Activated CD8-positive, alpha-beta memory T cell treated with anti-CD3 and anti-CD28 coated beads, Interleukin-2, amount 10 ng/mL, durations not matched to agents 7 days and 5 days (primary cell): ENCODE measurements at regions not wholly inside any gene's neighbourhood (a gene's known extent, or its start where the extent isn't known, plus 50 kb on each side); places are given as distances from the start of the nearest gene placed in this dataset.

Source experiments
- ATAC-seq: fragments of 150-1000 bp; cut with Tn5 transposase; one replicate; pipeline ENCODE4 v1.10.0; 2021; ENCODE audit warnings: moderate library complexity
- CTCF ChIA-PET: fragments of 350-600 bp; sonication (Branson Sonifier 250); formaldehyde crosslinking; loops from one replicate; lab custom pipeline; 2021; ENCODE audit warnings: antibody characterized with exemption; lab: Charles Lee
- DNase-seq: peaks from one replicate; pipeline ENCODE4 v3.0.0-alpha.2; 2020
- H3K27ac Mint-ChIP-seq: one replicate; pipeline ENCODE4 v1.8.0; 2021; ENCODE audit warnings: mild to moderate bottlenecking, mixed read lengths
- H3K27me3 Mint-ChIP-seq: one replicate; pipeline ENCODE4 v1.8.0; 2021; ENCODE audit warnings: mixed read lengths
- H3K36me3 Mint-ChIP-seq: one replicate; pipeline ENCODE4 v1.8.0; 2021; ENCODE audit warnings: mild to moderate bottlenecking, mixed read lengths
- H3K4me1 Mint-ChIP-seq: one replicate; pipeline ENCODE4 v1.8.0; 2021; ENCODE audit warnings: mixed read lengths
- H3K4me3 Mint-ChIP-seq: one replicate; pipeline ENCODE4 v1.8.0; 2021; ENCODE audit warnings: mild to moderate bottlenecking, moderate library complexity, mixed read lengths
- H3K9me3 Mint-ChIP-seq: one replicate; pipeline ENCODE4 v1.8.0; 2022; ENCODE audit warnings: low read depth, mixed read lengths

- Mint-ChIP-seq H3K36me3 (no peaks in the 10 kb centered on the region), H3K4me3 (no peak overlapping the region), H3K27ac (no peak overlapping the region), H3K4me1 (no peaks in the 10 kb centered on the region), H3K27me3 (peaks cover 11% of the 10 kb centered on the region), H3K9me3 (no peaks in the 10 kb centered on the region)
- DNase-seq (no peak), ATAC-seq (no peak)
- CTCF ChIA-PET: no interaction called here
These were observed 125.9 kb upstream of the NDUFV2 start for GRCh38 chr18:8976606-8977005.

- H3K4me1 Mint-ChIP-seq: no peaks in the 10 kb centered on the region
- H3K27ac Mint-ChIP-seq: no peak overlapping the region
- CTCF ChIA-PET: interaction anchor here (1.2 kb wide), 1 partner anchor 281 kb away, joined by 3 read pairs; no protein-coding TSS in a partner anchor
- DNase-seq: no peak
- no peak for ATAC-seq
- no peaks in the 10 kb centered on the region for H3K9me3 Mint-ChIP-seq
- no peak overlapping the region for H3K4me3 Mint-ChIP-seq
- peaks cover 11% of the 10 kb centered on the region for H3K27me3 Mint-ChIP-seq
- no peaks in the 10 kb centered on the region for H3K36me3 Mint-ChIP-seq
These were observed 125.3 kb upstream of the NDUFV2 start for GRCh38 chr18:8977166-8977565.

- DNase-seq (no peak), ATAC-seq (no peak)
- no peak overlapping the region for H3K27ac Mint-ChIP-seq
- peaks cover 11% of the 10 kb centered on the region for H3K27me3 Mint-ChIP-seq
- H3K4me1 Mint-ChIP-seq: no peaks in the 10 kb centered on the region
- H3K9me3 Mint-ChIP-seq: no peaks in the 10 kb centered on the region
- no peak overlapping the region for H3K4me3 Mint-ChIP-seq
- CTCF ChIA-PET: interaction anchor here (1.2 to 1.3 kb wide), 2 partner anchors 10 to 282 kb away, joined by 3 to 6 read pairs; no protein-coding TSS in a partner anchor
- no peaks in the 10 kb centered on the region for H3K36me3 Mint-ChIP-seq
These were observed 124.8 kb upstream of the NDUFV2 start for GRCh38 chr18:8977701-8978100.

- CTCF ChIA-PET: interaction anchor here (1.1 to 1.3 kb wide), 2 partner anchors 9 to 282 kb away, joined by 3 to 6 read pairs; no protein-coding TSS in a partner anchor
- no peak for ATAC-seq
- Mint-ChIP-seq H3K9me3 (no peaks in the 10 kb centered on the region), H3K36me3 (no peaks in the 10 kb centered on the region), H3K27me3 (peaks cover 5% of the 10 kb centered on the region), H3K4me3 (no peak overlapping the region), H3K27ac (no peak overlapping the region), H3K4me1 (no peaks in the 10 kb centered on the region)
- DNase-seq: no peak
These were observed 124.1 kb upstream of the NDUFV2 start for GRCh38 chr18:8978394-8978793.

GRCh38 chr18:8979258-8979988, 123.1 kb upstream of the NDUFV2 start:
- Mint-ChIP-seq H3K4me3 (no peak overlapping the region), H3K27ac (no peak overlapping the region), H3K27me3 (peaks cover 7% of the 10 kb centered on the region), H3K4me1 (no peaks in the 10 kb centered on the region), H3K36me3 (no peaks in the 10 kb centered on the region), H3K9me3 (no peaks in the 10 kb centered on the region)
- ATAC-seq (no peak), DNase-seq (no peak)
- CTCF ChIA-PET: interaction anchor here (1.1 to 1.3 kb wide), 2 partner anchors 8 to 283 kb away, joined by 3 to 6 read pairs; no protein-coding TSS in a partner anchor

GRCh38 chr18:8980496-8980895, 122.0 kb upstream of the NDUFV2 start:
- H3K27ac Mint-ChIP-seq: no peak overlapping the region
- CTCF ChIA-PET: no interaction called here
- ATAC-seq (no peak), DNase-seq (no peak)
- H3K27me3 Mint-ChIP-seq: peaks cover 8% of the 10 kb centered on the region
- H3K4me1 Mint-ChIP-seq: no peaks in the 10 kb centered on the region
- H3K36me3 Mint-ChIP-seq: no peaks in the 10 kb centered on the region
- H3K4me3 Mint-ChIP-seq: no peak overlapping the region
- H3K9me3 Mint-ChIP-seq: no peaks in the 10 kb centered on the region

- Mint-ChIP-seq H3K4me1 (no peaks in the 10 kb centered on the region), H3K4me3 (no peak overlapping the region), H3K27me3 (peaks cover 8% of the 10 kb centered on the region), H3K9me3 (no peaks in the 10 kb centered on the region), H3K27ac (no peak overlapping the region), H3K36me3 (no peaks in the 10 kb centered on the region)
- DNase-seq (no peak), ATAC-seq (no peak)
- CTCF ChIA-PET: no interaction called here
These were observed 121.6 kb upstream of the NDUFV2 start for GRCh38 chr18:8980918-8981317.

GRCh38 chr18:8982416-8983183, 119.9 kb upstream of the NDUFV2 start:
- no peak for ATAC-seq
- Mint-ChIP-seq H3K9me3 (no peaks in the 10 kb centered on the region), H3K27me3 (peaks cover 8% of the 10 kb centered on the region), H3K4me3 (no peak overlapping the region), H3K4me1 (peaks cover 6% of the 10 kb centered on the region), H3K27ac (no peak overlapping the region), H3K36me3 (no peaks in the 10 kb centered on the region)
- no peak for DNase-seq
- CTCF ChIA-PET: interaction anchor here (0.6 to 3.0 kb wide), 4 partner anchors 24 to 329 kb away, joined by 3 to 14 read pairs (median 4); no protein-coding TSS in a partner anchor

GRCh38 chr18:8983195-8983594, 119.3 kb upstream of the NDUFV2 start:
- CTCF ChIA-PET: interaction anchor here (0.6 to 3.0 kb wide), 4 partner anchors 24 to 329 kb away, joined by 3 to 14 read pairs (median 4); no protein-coding TSS in a partner anchor
- Mint-ChIP-seq H3K27me3 (peaks cover 7% of the 10 kb centered on the region), H3K9me3 (no peaks in the 10 kb centered on the region), H3K4me3 (no peak overlapping the region), H3K4me1 (peaks cover 10% of the 10 kb centered on the region), H3K36me3 (no peaks in the 10 kb centered on the region), H3K27ac (no peak overlapping the region)
- no peak for ATAC-seq
- DNase-seq: no peak

GRCh38 chr18:8984131-8984721, 118.3 kb upstream of the NDUFV2 start:
- CTCF ChIA-PET: interaction anchor here (3.0 kb wide), 1 partner anchor 288 kb away, joined by 14 read pairs; no protein-coding TSS in a partner anchor
- Mint-ChIP-seq H3K4me1 (peaks cover 12% of the 10 kb centered on the region), H3K27ac (no peak overlapping the region), H3K27me3 (peaks cover 5% of the 10 kb centered on the region), H3K36me3 (no peaks in the 10 kb centered on the region), H3K4me3 (no peak overlapping the region), H3K9me3 (no peaks in the 10 kb centered on the region)
- no peak for DNase-seq
- ATAC-seq: no peak

- Mint-ChIP-seq H3K4me1 (peaks cover 12% of the 10 kb centered on the region), H3K4me3 (no peak overlapping the region), H3K9me3 (no peaks in the 10 kb centered on the region), H3K27ac (no peak overlapping the region), H3K27me3 (peaks cover 16% of the 10 kb centered on the region), H3K36me3 (no peaks in the 10 kb centered on the region)
- ATAC-seq (no peak), DNase-seq (no peak)
- CTCF ChIA-PET: interaction anchor here (1.0 to 4.5 kb wide), 14 partner anchors 9 to 509 kb away, joined by 3 to 39 read pairs (median 8); no protein-coding TSS in a partner anchor
These were observed 115.3 kb upstream of the NDUFV2 start for GRCh38 chr18:8987241-8987640.

GRCh38 chr18:8988260-8988871, 114.1 kb upstream of the NDUFV2 start:
- ATAC-seq: peak; percentile 82

More at GRCh38 chr18:8988260-8988871, 114.1 kb upstream of the NDUFV2 start:
- CTCF ChIA-PET: interaction anchor here (0.9 to 4.5 kb wide), 18 partner anchors 9 to 510 kb away, joined by 3 to 39 read pairs (median 5); no protein-coding TSS in a partner anchor
- H3K4me1 Mint-ChIP-seq: peaks cover 12% of the 10 kb centered on the region
- no peaks in the 10 kb centered on the region for H3K9me3 Mint-ChIP-seq
- no peak overlapping the region for H3K4me3 Mint-ChIP-seq
- H3K27ac Mint-ChIP-seq: no peak overlapping the region
- H3K27me3 Mint-ChIP-seq: peaks cover 20% of the 10 kb centered on the region
- no peaks in the 10 kb centered on the region for H3K36me3 Mint-ChIP-seq
- DNase-seq: peak; percentile 69
